HS-27A (cell line): ENCODE measurements at regions not wholly inside any gene's neighbourhood (a gene's known extent, or its start where the extent isn't known, plus 50 kb on each side); places are given as distances from the start of the nearest gene placed in this dataset.
"Not testable (repeated sequence)": the region's sequence is repeated elsewhere in the genome, so short reads cannot be mapped to it uniquely, and the experiment has no call there.

Experiments used
- DNase-seq: peaks from one replicate; pipeline ENCODE4 v3.0.0-alpha.2; 2012; ENCODE audit warnings: low read depth, missing footprints

- no peak for DNase-seq
Measured at GRCh38 chr14:23694949-23695663, 58.9 kb downstream of the DHRS2 start.

- no peak for DNase-seq
Measured at GRCh38 chr14:23695664-23695999, 59.5 kb downstream of the DHRS2 start.

- DNase-seq = no peak
Measured at GRCh38 chr14:23696701-23697239, 60.6 kb downstream of the DHRS2 start.

GRCh38 chr14:23697680-23698079 is 61.5 kb downstream of the DHRS2 start:
- no peak for DNase-seq

DNA sequence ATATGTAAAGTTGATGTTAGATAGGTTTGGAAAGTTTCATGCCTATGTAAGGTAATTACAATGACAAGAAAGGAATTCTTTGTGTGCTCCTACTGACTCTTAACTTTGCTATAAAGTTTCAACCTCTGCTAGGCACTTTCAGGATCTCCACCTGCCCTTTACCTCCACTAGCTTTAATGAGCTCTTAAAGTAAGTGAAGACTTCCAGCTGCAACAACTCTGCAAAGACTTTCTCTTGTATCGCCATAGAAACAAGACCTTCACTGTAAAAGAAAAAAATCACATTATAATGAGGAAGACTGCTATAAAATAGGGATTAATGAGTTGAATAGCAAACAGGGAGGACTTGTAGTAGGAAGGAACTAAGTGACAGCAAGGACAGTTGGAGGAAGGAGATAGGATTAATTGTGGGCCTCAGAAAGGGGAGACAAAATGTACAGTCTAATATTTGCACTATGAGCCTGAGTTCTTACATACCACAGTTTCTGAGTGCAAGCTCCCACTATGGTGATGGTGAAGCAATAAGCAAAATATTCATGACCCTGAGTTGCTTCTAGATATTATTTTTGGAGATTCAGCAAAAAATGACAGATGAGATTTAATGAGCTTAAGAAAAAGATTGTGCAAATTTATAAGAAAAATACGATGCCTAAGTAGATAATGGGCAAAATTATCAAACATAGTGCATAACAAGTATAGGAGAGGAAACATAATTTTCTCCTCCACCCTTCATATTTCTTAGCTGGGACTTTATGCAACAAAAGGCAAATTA is 66.7 kb downstream of the DHRS2 start:
- no peak for DNase-seq

DNA sequence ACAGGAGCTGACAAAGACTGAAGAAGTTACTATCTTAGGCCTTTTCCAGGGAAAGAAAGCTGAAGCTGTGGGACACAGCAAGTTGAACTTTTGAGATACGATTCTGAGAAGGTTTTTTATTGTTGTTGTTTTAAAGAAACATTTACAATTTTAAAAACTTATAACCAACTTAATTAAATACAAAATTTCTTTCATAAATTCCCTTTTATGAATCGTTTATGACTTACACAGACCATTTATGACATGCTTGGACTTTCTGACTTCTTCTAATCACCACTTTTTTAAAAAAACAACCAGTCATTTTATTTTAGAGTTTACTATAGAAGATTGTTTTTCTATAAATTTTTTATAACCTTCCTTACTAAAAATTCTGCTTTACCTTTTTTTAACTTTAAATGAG is 68.7 kb downstream of the DHRS2 start:
- no peak for DNase-seq

DNA sequence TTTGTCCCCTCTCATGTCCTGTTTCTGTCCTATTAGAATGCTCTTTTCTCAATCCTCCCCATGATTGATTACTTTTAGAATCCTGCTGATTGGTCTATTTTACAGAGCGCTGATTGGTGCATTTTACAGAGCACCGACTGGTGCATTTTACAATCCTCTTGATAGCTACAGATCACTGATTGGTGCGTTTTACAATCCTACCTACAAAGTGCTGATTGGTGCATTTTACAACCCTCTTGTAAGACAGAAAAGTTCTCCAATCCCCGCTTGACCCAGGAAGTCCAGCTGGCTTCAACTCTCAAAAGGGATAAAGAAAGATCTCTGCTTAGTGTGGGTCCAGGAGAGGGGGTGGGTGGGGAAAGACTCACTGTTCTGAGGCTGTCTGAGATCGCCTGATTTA is 71.3 kb downstream of the DHRS2 start:
- DNase-seq = no peak

GRCh38 chr14:23708343-23708742 is 72.2 kb downstream of the DHRS2 start:
- DNase-seq = no peak

- no peak for DNase-seq
Measured at GRCh38 chr14:23709923-23710322, 73.8 kb downstream of the DHRS2 start.

DNA sequence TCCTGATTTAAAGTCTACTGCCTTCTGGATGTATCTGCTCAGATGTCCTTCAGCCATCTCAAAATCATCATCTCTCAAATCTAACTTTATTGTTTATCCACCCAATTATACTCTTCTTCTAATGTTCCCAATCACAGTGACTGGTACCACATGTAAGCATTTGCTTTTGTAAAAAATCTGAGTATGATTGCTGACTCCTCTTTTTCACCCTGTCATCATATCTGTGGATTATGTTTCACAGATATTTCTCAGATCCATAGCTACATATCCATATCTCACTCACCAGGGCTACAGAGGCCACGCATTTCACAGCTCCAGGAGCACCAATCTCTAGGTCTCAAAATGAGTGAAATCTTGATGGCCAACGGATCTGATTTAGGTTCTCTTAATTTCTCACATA is 76.1 kb downstream of the DHRS2 start:
- DNase-seq = no peak

- no peak for DNase-seq
Measured at GRCh38 chr14:23719225-23719985, 83.2 kb downstream of the DHRS2 start.

GRCh38 chr14:23722675-23723074 is 86.5 kb downstream of the DHRS2 start:
- DNase-seq = no peak

DNA sequence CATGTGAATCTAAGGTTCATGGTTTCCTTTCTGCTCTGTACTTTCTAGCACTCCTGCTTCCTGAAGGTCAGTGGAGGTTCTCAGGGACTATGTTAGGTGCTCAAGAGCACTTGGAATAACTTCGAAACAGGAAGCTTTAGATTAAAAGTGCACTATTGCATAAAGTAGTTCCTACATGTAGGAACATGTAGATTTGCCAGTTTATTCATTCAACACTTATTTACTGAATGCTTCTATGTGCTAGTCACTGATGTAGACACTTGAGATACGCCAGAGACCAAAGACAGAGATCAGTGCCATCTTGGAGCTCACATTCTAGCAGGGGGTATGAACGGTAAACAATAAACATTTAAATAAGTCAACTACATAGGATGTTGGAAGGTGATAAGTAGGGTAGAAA is 87.7 kb downstream of the DHRS2 start:
- no peak for DNase-seq

DNA sequence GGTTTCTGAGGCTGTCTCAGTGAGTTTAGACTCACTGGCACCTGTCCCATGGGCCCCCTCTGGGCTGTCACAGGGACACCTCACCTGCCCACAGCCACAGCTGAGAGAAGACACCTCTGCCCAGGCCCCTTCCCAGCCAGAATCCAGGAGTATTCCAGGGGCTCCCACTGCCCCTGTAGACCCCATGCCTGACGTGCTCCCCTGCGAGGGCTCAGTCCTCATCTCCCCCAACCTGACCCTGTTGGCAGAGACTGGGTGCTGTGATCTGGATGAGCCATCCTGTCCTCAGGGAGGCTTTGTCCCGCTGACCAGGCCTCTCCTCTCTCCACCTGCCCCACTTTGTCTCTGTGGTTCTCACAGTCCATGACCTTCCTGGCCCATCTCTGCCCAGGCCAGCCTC is 89.4 kb downstream of the DHRS2 start:
- no peak for DNase-seq

DNA sequence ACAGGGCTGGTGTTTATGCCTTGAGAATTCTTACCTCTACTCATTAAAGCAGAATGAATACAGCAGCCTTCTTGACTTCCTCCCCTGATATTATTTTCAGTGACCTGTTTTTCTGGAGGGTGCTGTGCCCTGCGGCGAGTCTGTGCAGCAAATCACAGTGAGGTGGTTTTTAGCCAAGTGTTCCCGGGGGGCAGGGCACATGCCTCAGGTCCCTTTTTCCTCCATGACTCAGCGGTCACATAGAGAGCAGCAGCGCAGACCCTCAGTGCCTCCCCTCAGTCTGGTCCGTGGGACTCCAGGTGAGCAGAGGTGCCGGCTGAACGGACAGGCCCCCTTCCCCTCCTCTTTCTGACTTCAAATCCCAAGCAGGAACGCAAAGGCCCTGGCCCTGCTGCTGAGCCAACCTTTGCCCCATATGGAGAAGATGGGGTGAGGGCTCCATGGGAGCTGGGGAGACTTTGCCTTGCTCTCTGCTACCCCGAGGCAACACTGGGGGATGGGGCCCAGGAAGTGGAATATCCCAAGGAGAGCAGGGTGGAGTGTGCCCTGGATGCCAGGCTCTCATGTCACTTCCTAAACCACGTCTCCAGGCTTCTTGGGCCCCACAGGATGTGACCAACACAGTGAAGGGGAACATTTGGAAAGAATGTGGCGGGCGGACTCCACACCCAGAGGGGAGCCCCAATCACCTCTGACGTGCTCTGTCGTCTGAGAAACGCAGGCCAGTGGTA is 90.0 kb downstream of the DHRS2 start:
- no peak for DNase-seq

DNA sequence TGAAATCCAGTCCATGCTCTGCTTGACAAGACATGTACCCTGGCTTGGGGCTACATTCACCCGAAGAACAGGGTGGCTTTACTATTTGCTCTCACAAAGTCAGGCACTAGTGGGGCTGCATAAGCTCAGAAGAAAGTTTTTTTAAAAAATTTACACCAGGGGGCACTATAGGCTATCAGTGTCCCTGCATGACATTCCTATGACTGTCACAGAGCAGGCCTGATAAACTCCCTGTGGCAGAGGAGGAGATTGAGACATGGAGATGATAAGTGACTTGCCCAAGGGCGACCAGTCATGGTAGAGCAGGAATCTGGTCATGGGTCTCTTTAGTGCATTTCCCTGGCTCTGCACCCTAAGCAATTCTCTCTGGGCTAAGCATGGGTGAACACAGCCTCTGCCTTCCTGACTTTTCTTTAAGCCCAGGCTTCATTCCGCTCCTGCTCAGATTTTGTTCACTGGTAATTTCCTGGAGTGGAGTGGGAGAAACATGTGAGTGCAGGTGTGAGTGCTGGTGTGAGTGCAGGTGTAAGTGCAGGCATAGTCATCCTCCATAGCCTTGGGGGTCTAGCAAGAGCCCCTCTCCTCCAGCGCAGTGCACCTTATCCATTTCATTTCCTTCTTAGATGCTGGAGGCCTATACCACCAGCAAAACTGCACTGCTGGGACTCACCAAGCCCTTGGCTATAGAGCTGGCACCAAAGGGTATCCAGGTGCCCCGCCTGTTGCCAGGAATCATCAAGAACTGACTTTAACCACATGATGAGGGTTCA is 91.6 kb downstream of the DHRS2 start:
- peak; percentile 29 for DNase-seq

DNA sequence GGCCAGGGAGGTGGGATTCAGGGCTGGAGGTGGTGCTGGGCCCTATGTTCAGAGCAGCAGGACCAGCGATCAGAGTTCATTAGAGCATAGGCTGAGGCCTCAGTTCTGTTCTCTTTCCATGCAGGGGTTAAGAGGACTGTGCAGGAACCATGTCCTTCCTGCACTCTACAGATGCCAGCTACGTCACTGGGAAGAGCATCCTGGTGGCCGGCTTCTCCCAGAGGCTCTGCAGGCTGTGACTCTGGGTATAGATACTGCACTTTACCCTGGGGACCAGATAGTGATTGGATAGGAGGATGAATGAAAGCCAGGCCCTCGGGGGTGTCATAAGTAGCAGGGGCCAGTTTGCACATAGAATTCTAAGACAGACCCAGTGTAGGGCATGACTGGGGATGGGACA is 92.6 kb downstream of the DHRS2 start:
- DNase-seq = no peak

DNA sequence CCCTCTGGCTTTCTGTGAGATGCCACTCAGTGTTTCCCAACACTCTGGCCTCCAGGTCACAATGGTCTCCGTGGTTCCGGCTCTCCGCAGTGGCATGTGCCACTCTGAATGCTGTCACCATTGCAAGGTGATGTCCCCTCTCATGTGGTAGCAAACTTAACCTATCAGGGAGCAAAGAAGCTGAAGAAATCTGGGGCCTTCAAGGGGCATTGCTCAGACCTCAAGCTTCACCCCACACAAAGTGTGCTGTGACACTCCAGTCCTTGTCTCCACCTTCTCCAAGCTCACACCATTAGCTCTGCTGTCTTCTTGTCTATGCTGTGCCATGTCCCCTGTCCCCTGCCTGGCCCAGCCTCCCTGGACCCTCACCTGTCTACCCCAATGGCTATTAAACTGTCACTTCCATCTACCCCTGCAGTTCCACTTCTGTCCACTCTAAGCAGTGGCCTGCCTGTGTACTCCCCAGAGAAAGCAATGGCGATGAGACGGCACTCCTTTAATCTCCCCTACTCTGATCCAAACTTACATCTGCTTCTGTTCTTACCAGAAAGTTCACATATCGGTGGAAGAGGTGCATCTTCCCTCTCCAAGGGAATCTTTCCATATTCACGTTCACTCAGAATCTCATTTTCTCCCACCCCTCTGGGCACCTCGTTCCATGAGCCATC is 93.7 kb downstream of the DHRS2 start:
- no peak for DNase-seq

DNA sequence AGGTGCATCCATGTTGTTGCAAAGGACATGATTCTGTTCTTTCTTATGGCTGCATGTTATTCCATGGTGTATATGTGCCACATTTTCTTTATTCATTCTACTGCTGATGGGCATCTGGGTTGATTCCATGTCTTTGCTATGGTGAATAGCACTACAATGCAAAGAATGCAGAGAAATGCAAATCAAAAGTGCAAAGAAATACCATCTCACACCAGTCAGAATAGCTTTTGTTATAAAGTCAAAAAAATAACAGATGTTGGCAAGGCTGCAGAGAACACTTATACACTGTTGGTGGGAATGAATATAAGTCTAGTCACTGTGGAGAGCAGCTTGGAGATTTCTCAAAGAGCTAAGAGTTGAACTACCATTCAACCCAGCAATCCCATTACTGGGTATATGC is 99.2 kb downstream of the DHRS2 start:
- no peak for DNase-seq

GRCh38 chr14:23744368-23744767 is 108.2 kb downstream of the DHRS2 start:
- DNase-seq = not testable (repeated sequence)

- no peak for DNase-seq
Measured at GRCh38 chr14:23750357-23750756, 114.2 kb downstream of the DHRS2 start.
